Stimulated activated memory B cell treated with anti-CD40 and anti-IgM and Interleukin-4, amounts not matched to agents 10 μg/mL and 1 μg/mL and 100 μg/mL, for 72 hours (primary cell): ENCODE measurements at regions not wholly inside any gene's neighbourhood (a gene's known extent, or its start where the extent isn't known, plus 50 kb on each side); places are given as distances from the start of the nearest gene placed in this dataset.

Experiments
- ATAC-seq: fragments of 150-1000 bp; cut with Tn5 transposase; 2 replicates; pipeline ENCODE4 v1.10.0; 2021
- H3K27ac Mint-ChIP-seq: one replicate; pipeline ENCODE4 v1.8.0; 2022; ENCODE audit warnings: mild to moderate bottlenecking, mixed read lengths
- H3K27me3 Mint-ChIP-seq: one replicate; pipeline ENCODE4 v1.8.0; 2022; ENCODE audit warnings: mixed read lengths
- H3K36me3 Mint-ChIP-seq: one replicate; pipeline ENCODE4 v1.8.0; 2022; ENCODE audit warnings: mixed read lengths
- H3K4me1 Mint-ChIP-seq: one replicate; pipeline ENCODE4 v1.8.0; 2022; ENCODE audit warnings: mixed read lengths
- H3K4me3 Mint-ChIP-seq: one replicate; pipeline ENCODE4 v1.8.0; 2022; ENCODE audit warnings: mild to moderate bottlenecking, moderate library complexity, mixed read lengths
- H3K9me3 Mint-ChIP-seq: one replicate; pipeline ENCODE4 v1.8.0; 2022; ENCODE audit warnings: mixed read lengths

DNA sequence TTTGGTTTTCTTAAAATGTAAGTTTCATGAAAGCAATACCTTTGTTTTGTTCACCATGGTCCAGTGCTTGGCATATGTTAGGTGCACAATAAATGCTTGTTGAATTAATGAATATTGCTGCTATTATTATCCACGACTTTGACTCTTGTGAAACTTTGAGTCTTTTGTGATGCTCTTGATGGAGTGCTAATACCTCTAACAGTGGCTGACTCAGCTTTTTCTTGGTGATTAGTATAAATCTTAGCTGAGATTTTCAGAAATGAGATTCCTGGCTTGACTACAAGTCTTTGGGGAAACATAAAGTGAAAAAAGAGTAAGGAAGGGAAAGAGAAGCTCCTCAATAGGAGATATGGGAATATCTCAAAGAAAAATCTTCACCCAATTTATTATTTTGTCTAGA, 375.2 kb upstream of the RPS6KA3 start:
- no peaks in the 10 kb centered on the region for H3K36me3 Mint-ChIP-seq
- H3K27me3 Mint-ChIP-seq: no peaks in the 10 kb centered on the region
- H3K27ac Mint-ChIP-seq: no peak overlapping the region

DNA sequence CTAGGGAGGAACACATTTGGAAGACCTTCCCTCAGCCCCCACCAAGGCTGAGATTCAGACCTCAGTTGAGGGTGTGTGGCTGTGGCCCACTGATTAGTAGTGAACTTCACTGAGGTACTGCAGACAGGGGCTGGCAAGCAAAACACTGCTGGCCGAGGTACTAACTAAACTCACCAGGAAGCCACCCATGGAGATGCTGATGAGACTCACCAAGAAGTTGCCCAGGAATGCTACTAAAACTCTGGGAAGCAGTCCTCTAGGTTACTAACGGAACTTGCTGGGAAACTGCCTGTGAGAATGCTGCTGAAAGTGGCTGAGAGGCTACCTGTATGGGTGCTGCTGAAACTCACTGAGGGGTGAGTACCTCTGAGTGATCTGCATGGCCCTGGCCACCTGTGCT, 372.4 kb upstream of the RPS6KA3 start:
- ATAC-seq: no peak
- Mint-ChIP-seq H3K9me3 (peaks cover 3% of the 10 kb centered on the region), H3K36me3 (no peaks in the 10 kb centered on the region), H3K4me1 (no peaks in the 10 kb centered on the region), H3K27me3 (no peaks in the 10 kb centered on the region), H3K27ac (no peak overlapping the region), H3K4me3 (no peak overlapping the region)

More for the DNA sequence above, 375.2 kb upstream of the RPS6KA3 start:
- ATAC-seq: no peak
- peaks cover 3% of the 10 kb centered on the region for H3K9me3 Mint-ChIP-seq
- H3K4me3 Mint-ChIP-seq: no peak overlapping the region
- no peaks in the 10 kb centered on the region for H3K4me1 Mint-ChIP-seq

- H3K27ac Mint-ChIP-seq: no peak overlapping the region
- ATAC-seq: no peak
- no peaks in the 10 kb centered on the region for H3K27me3 Mint-ChIP-seq
- no peaks in the 10 kb centered on the region for H3K4me1 Mint-ChIP-seq
- no peaks in the 10 kb centered on the region for H3K36me3 Mint-ChIP-seq
- H3K4me3 Mint-ChIP-seq: no peak overlapping the region
- H3K9me3 Mint-ChIP-seq: peaks cover 3% of the 10 kb centered on the region
Observed at GRCh38 chrX:20637351-20637750, 370.6 kb upstream of the RPS6KA3 start.

- H3K9me3 Mint-ChIP-seq: peaks cover under 1% of the 10 kb centered on the region
- H3K4me3 Mint-ChIP-seq: no peak overlapping the region
- H3K36me3 Mint-ChIP-seq: no peaks in the 10 kb centered on the region
- no peak for ATAC-seq
- H3K27ac Mint-ChIP-seq: no peak overlapping the region
- no peaks in the 10 kb centered on the region for H3K27me3 Mint-ChIP-seq
- H3K4me1 Mint-ChIP-seq: no peaks in the 10 kb centered on the region
Observed at GRCh38 chrX:20633451-20633850, 366.7 kb upstream of the RPS6KA3 start.

- Mint-ChIP-seq H3K27ac (no peak overlapping the region), H3K4me1 (no peaks in the 10 kb centered on the region), H3K4me3 (no peak overlapping the region), H3K9me3 (no peaks in the 10 kb centered on the region), H3K27me3 (no peaks in the 10 kb centered on the region), H3K36me3 (no peaks in the 10 kb centered on the region)
- ATAC-seq: no peak
Observed at GRCh38 chrX:20623448-20623847, 356.7 kb upstream of the RPS6KA3 start.

GRCh38 chrX:20620306-20620705, 353.6 kb upstream of the RPS6KA3 start:
- no peak overlapping the region for H3K4me3 Mint-ChIP-seq
- ATAC-seq: no peak
- H3K4me1 Mint-ChIP-seq: no peaks in the 10 kb centered on the region
- H3K27me3 Mint-ChIP-seq: no peaks in the 10 kb centered on the region
- H3K36me3 Mint-ChIP-seq: no peaks in the 10 kb centered on the region
- no peaks in the 10 kb centered on the region for H3K9me3 Mint-ChIP-seq
- H3K27ac Mint-ChIP-seq: no peak overlapping the region

DNA sequence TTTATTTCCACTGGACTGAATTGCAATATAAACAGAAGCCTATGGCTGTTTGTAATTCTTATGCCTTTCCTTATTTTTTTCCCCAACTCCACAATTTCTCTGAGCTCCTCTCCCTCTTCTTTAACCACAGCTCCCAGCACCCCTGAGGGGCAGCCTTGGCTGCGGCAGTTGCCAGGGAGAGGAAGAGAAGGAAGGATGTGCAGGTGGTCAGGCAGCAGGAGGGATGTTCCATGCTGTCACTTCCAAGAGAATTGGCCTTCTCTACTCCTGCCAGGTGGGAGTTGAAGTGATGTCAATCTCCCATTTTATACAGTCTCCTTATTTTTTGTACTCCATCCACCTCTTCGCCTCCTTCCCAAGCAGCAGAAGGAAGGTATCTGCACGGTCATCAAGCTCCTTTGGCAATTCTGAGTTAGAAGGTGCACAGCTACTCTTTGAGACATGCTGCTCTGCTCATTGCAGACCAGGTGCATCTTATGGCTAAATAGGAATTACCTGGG, 343.3 kb upstream of the RPS6KA3 start:
- Mint-ChIP-seq H3K27me3 (peaks cover 8% of the 10 kb centered on the region), H3K4me1 (no peaks in the 10 kb centered on the region), H3K27ac (no peak overlapping the region), H3K36me3 (no peaks in the 10 kb centered on the region), H3K9me3 (no peaks in the 10 kb centered on the region), H3K4me3 (no peak overlapping the region)
- no peak for ATAC-seq

GRCh38 chrX:20606831-20607230, 340.1 kb upstream of the RPS6KA3 start:
- H3K9me3 Mint-ChIP-seq: no peaks in the 10 kb centered on the region
- no peak overlapping the region for H3K27ac Mint-ChIP-seq
- H3K4me1 Mint-ChIP-seq: no peaks in the 10 kb centered on the region
- H3K4me3 Mint-ChIP-seq: no peak overlapping the region
- ATAC-seq: no peak
- no peaks in the 10 kb centered on the region for H3K36me3 Mint-ChIP-seq
- H3K27me3 Mint-ChIP-seq: peaks cover 8% of the 10 kb centered on the region

DNA sequence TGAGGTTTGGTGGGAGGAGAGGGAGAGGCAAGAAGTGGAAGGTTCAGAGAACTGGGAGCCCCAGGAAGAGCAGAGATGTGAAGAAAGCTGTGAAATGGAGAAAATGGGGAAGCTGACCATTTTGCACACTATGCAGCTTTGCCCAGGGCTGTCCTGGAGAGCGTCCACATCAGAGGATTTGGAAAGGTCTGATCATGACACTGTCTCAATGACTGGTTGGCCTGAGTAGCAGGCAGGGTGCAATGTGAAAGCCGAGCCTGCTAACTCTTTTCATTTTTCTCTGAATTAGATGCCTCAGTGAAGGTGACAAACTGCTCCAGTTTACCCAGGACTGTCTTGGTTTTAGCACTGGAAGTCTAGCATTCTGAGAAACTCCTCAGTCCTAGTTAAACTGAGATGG, 330.1 kb upstream of the RPS6KA3 start:
- Mint-ChIP-seq H3K36me3 (no peaks in the 10 kb centered on the region), H3K27ac (no peak overlapping the region), H3K27me3 (no peaks in the 10 kb centered on the region), H3K4me3 (no peak overlapping the region), H3K4me1 (no peaks in the 10 kb centered on the region), H3K9me3 (no peaks in the 10 kb centered on the region)
- no peak for ATAC-seq

- H3K27ac Mint-ChIP-seq: no peak overlapping the region
Observed at GRCh38 chrX:20595928-20596575, 329.3 kb upstream of the RPS6KA3 start.

DNA sequence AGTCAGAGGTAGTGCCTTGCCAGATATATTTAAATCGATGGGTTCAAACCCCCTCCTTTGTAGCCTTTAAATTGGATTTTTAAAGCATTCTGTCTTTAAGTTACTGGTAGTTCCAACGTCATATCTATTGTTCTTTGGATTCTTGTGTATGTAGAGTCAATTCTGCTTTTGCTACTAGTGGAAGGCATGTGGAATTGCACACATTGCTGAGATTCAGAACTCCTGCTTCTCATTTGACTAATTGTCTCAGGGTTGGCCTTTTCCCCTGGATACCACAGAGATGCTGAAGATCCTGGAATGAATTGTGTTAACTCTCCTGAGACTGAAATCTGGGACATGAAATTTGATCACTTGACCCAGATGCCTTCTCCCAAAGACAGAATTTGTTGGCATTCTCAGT, 328.3 kb upstream of the RPS6KA3 start:
- Mint-ChIP-seq H3K4me3 (no peak overlapping the region), H3K27ac (no peak overlapping the region), H3K9me3 (no peaks in the 10 kb centered on the region), H3K36me3 (no peaks in the 10 kb centered on the region), H3K27me3 (no peaks in the 10 kb centered on the region), H3K4me1 (no peaks in the 10 kb centered on the region)
- ATAC-seq: no peak

More at GRCh38 chrX:20595928-20596575, 329.3 kb upstream of the RPS6KA3 start:
- H3K27me3 Mint-ChIP-seq: no peaks in the 10 kb centered on the region
- no peaks in the 10 kb centered on the region for H3K9me3 Mint-ChIP-seq
- no peaks in the 10 kb centered on the region for H3K4me1 Mint-ChIP-seq
- no peak overlapping the region for H3K4me3 Mint-ChIP-seq
- ATAC-seq: peak; percentile 65
- H3K36me3 Mint-ChIP-seq: no peaks in the 10 kb centered on the region

DNA sequence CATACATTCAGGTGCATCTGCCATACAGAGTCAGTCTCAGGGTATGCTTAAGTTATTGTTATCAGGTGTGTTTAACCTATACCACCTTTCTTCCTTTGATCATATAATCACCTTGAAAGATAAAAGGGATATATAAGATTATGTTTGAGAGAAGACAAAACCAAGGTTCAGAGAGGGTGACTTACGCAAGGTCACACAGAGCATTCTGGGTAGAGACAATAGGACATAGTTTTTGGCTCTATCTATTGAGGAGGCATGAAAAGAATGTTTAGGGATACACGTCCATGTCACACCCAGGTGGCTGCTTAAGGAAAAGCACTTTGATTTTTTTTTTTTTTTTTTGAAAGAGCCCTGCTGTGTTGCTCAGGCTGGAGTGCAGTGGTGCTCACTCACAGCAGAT, 327.1 kb upstream of the RPS6KA3 start:
- H3K4me3 Mint-ChIP-seq: no peak overlapping the region
- no peaks in the 10 kb centered on the region for H3K27me3 Mint-ChIP-seq
- no peak for ATAC-seq
- H3K27ac Mint-ChIP-seq: no peak overlapping the region
- H3K4me1 Mint-ChIP-seq: no peaks in the 10 kb centered on the region
- H3K36me3 Mint-ChIP-seq: no peaks in the 10 kb centered on the region
- no peaks in the 10 kb centered on the region for H3K9me3 Mint-ChIP-seq

DNA sequence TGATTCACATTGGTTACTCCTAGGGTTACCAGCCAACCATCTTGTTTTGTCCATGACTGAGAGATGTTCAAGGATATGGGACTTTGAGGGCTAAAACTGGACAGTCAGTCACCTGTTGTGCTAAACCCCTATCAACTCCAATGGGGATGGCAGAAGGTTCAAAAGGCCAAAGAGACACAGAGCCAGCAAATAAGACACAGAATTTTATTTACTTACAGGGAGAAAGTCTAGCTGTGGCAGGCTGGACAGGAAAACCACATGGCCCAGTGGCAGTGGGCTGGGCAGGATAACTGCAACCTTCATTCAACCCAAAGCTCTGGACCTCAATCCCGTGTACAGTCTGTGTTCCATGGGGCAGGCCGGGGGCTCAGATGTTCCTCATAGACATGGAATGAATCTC, 326.7 kb upstream of the RPS6KA3 start:
- ATAC-seq: no peak
- no peak overlapping the region for H3K27ac Mint-ChIP-seq
- no peaks in the 10 kb centered on the region for H3K27me3 Mint-ChIP-seq
- H3K4me1 Mint-ChIP-seq: no peaks in the 10 kb centered on the region
- no peaks in the 10 kb centered on the region for H3K36me3 Mint-ChIP-seq
- no peaks in the 10 kb centered on the region for H3K9me3 Mint-ChIP-seq
- H3K4me3 Mint-ChIP-seq: no peak overlapping the region

GRCh38 chrX:20591246-20591645, 324.5 kb upstream of the RPS6KA3 start:
- no peak overlapping the region for H3K27ac Mint-ChIP-seq
- H3K4me1 Mint-ChIP-seq: no peaks in the 10 kb centered on the region
- H3K9me3 Mint-ChIP-seq: no peaks in the 10 kb centered on the region
- H3K4me3 Mint-ChIP-seq: no peak overlapping the region
- no peaks in the 10 kb centered on the region for H3K36me3 Mint-ChIP-seq
- ATAC-seq: no peak
- H3K27me3 Mint-ChIP-seq: no peaks in the 10 kb centered on the region

GRCh38 chrX:20585782-20586181, 319.1 kb upstream of the RPS6KA3 start:
- Mint-ChIP-seq H3K36me3 (no peaks in the 10 kb centered on the region), H3K9me3 (no peaks in the 10 kb centered on the region), H3K4me3 (no peak overlapping the region), H3K4me1 (no peaks in the 10 kb centered on the region), H3K27ac (no peak overlapping the region), H3K27me3 (no peaks in the 10 kb centered on the region)
- no peak for ATAC-seq

GRCh38 chrX:20571611-20572010, 304.9 kb upstream of the RPS6KA3 start:
- Mint-ChIP-seq H3K27ac (no peak overlapping the region), H3K4me1 (no peaks in the 10 kb centered on the region), H3K4me3 (no peak overlapping the region), H3K9me3 (no peaks in the 10 kb centered on the region), H3K27me3 (no peaks in the 10 kb centered on the region), H3K36me3 (no peaks in the 10 kb centered on the region)
- ATAC-seq: no peak

GRCh38 chrX:20567108-20567507, 300.4 kb upstream of the RPS6KA3 start:
- Mint-ChIP-seq H3K4me3 (no peak overlapping the region), H3K27ac (no peak overlapping the region), H3K27me3 (no peaks in the 10 kb centered on the region), H3K36me3 (no peaks in the 10 kb centered on the region), H3K9me3 (no peaks in the 10 kb centered on the region), H3K4me1 (no peaks in the 10 kb centered on the region)
- ATAC-seq: no peak
